SU-DHL-6 (cell line): ENCODE measurements at regions not wholly inside any gene's neighbourhood (a gene's known extent, or its start where the extent isn't known, plus 50 kb on each side); places are given as distances from the start of the nearest gene placed in this dataset.

Experiments used
- H2AFZ ChIP-seq: fragments of 200-600 bp; sonication (generic); 2 replicates; pipeline ENCODE4 v1.6.1; 2014; ENCODE audit warnings: low read depth, mild to moderate bottlenecking, moderate library complexity, mixed read lengths, antibody characterized with exemption, low read length; ENCODE audit not compliant: severe bottlenecking
- H3F3A ChIP-seq: fragments of 200-600 bp; shearing (Covaris generic); 2 replicates; pipeline ENCODE4 v1.6.0; 2016; ENCODE audit warnings: antibody characterized with exemption, mild to moderate bottlenecking; ENCODE audit not compliant: insufficient read depth
- H3K27ac ChIP-seq: fragments of 200-600 bp; sonication (generic); 2 replicates; pipeline ENCODE4 v1.5.1; 2016; ENCODE audit warnings: low read depth, mild to moderate bottlenecking, low read length, moderate library complexity, mixed read lengths
- H3K27me3 ChIP-seq: fragments of 200-600 bp; sonication (generic), shearing (Covaris generic); 2 replicates; pipeline ENCODE4 v1.6.0; 2014; ENCODE audit warnings: mild to moderate bottlenecking, low read length
- H3K36me3 ChIP-seq: fragments of 200-600 bp; sonication (generic); 2 replicates; pipeline ENCODE4 v1.6.1; 2014; ENCODE audit warnings: mild to moderate bottlenecking, low read length, mixed read lengths
- H3K4me2 ChIP-seq: fragments of 300-600, 200-600 bp; shearing (Covaris generic), sonication (generic); 2 replicates; pipeline ENCODE4 v1.6.0; 2014; ENCODE audit warnings: low read length, low read depth, mild to moderate bottlenecking; ENCODE audit not compliant: poor library complexity, severe bottlenecking
- H3K4me3 ChIP-seq: fragments of 200-600 bp; sonication (generic); 2 replicates; pipeline ENCODE4 v1.5.1; 2014; ENCODE audit warnings: antibody characterized with exemption, low read length, mild to moderate bottlenecking, mixed read lengths; ENCODE audit not compliant: insufficient read depth, poor library complexity, severe bottlenecking
- H3K79me2 ChIP-seq: fragments of 200-600 bp; sonication (generic); 2 replicates; pipeline ENCODE4 v1.6.1; 2014; ENCODE audit warnings: mild to moderate bottlenecking, low read length, moderate library complexity; ENCODE audit not compliant: insufficient read depth
- H3K9ac ChIP-seq: fragments of 200-600 bp; sonication (generic); 2 replicates; pipeline ENCODE4 v1.7.0; 2014; ENCODE audit warnings: mild to moderate bottlenecking, low read length
- H3K9me2 ChIP-seq: fragments of 200-600 bp; sonication (generic); replicated peaks from 2 replicates; pipeline ENCODE4 v1.6.1; 2014; ENCODE audit warnings: low read length; ENCODE audit not compliant: insufficient read depth
- H3K9me3 ChIP-seq: fragments of 200-600 bp; sonication (generic); 2 replicates; pipeline ENCODE4 v1.6.1; 2014; ENCODE audit warnings: low read length, mixed read lengths; ENCODE audit not compliant: insufficient read depth
- H4K20me1 ChIP-seq: fragments of 200-600 bp; sonication (generic); 2 replicates; pipeline ENCODE4 v1.6.1; 2014; ENCODE audit warnings: low read depth, mild to moderate bottlenecking, antibody characterized with exemption, low read length, moderate library complexity, mixed read lengths
- CTCF ChIP-seq: fragments of 200-600 bp; sonication (generic); IDR thresholded peaks from one replicate; pipeline ENCODE4 v1.5.1; 2017; ENCODE audit warnings: antibody characterized with exemption, mild to moderate bottlenecking, low read length, moderate library complexity; ENCODE audit not compliant: insufficient read depth, poor library complexity, severe bottlenecking
- EZH2phosphoT487 ChIP-seq: fragments of 200-600 bp; sonication (generic), shearing (Covaris generic); conservative IDR thresholded peaks from 2 replicates; pipeline ENCODE4 v1.6.1; 2018; ENCODE audit warnings: mild to moderate bottlenecking, antibody characterized with exemption, low read length, moderate library complexity, mixed read lengths

- no peaks in the 10 kb centered on the region for H3K79me2 ChIP-seq
- no peaks in the 10 kb centered on the region for H3K27me3 ChIP-seq
- TF ChIP-seq CTCF (no peak), EZH2phosphoT487 (no peak)
- H3K27ac ChIP-seq: no peak overlapping the region
- H3F3A ChIP-seq: no peaks in the 10 kb centered on the region
- H3K9me3 ChIP-seq: no peaks in the 10 kb centered on the region
- no peak overlapping the region for H3K4me2 ChIP-seq
- H3K36me3 ChIP-seq: no peaks in the 10 kb centered on the region
- H3K9ac ChIP-seq: no peak overlapping the region
- H2AFZ ChIP-seq: no peak overlapping the region
- H3K9me2 ChIP-seq: no peaks in the 10 kb centered on the region
- no peak overlapping the region for H3K4me3 ChIP-seq
- no peaks in the 10 kb centered on the region for H4K20me1 ChIP-seq
Observed at GRCh38 chr10:130382031-130382430, 245.8 kb downstream of the GLRX3 start.

- Histone ChIP-seq H4K20me1 (no peaks in the 10 kb centered on the region), H3K9me3 (no peaks in the 10 kb centered on the region), H3K36me3 (no peaks in the 10 kb centered on the region), H3K4me2 (no peak overlapping the region), H3K4me3 (no peak overlapping the region), H3K27me3 (no peaks in the 10 kb centered on the region), H3K9ac (no peak overlapping the region), H3K9me2 (no peaks in the 10 kb centered on the region), H3K79me2 (no peaks in the 10 kb centered on the region), H2AFZ (no peak overlapping the region), H3F3A (no peaks in the 10 kb centered on the region), H3K27ac (no peak overlapping the region)
- TF ChIP-seq CTCF (no peak), EZH2phosphoT487 (no peak)
Observed at GRCh38 chr10:130387936-130388580, 251.9 kb downstream of the GLRX3 start.

DNA sequence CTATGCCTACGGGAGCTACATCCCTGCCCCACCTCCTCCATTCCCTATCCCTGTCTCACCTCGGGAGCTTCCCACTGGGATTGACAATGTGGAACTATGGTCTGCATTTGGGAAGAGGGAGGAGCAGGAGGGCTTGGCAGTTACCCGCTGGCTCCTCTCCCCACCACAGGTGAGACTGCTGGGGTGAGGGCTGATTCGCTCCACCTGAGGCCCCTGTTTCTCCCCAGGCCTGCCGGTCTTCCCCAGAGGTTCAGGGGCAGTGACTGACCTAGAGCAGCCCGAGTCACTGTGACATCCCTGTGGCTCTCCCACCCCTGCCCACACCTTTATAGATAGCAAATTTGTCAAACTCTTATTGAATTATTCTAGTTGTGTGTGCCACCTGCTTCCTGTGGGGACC lies 252.6 kb downstream of the GLRX3 start:
- Histone ChIP-seq H3K4me3 (no peak overlapping the region), H3K9me2 (no peaks in the 10 kb centered on the region), H3K79me2 (no peaks in the 10 kb centered on the region), H3K9ac (no peak overlapping the region), H3K4me2 (no peak overlapping the region), H3F3A (no peaks in the 10 kb centered on the region), H4K20me1 (no peaks in the 10 kb centered on the region), H2AFZ (no peak overlapping the region), H3K9me3 (no peaks in the 10 kb centered on the region), H3K36me3 (no peaks in the 10 kb centered on the region), H3K27me3 (no peaks in the 10 kb centered on the region), H3K27ac (no peak overlapping the region)
- TF ChIP-seq CTCF (no peak), EZH2phosphoT487 (no peak)
